HG02610 (cell line): ENCODE measurements at regions not wholly inside any gene's neighbourhood (a gene's known extent, or its start where the extent isn't known, plus 50 kb on each side); places are given as distances from the start of the nearest gene placed in this dataset.

ENCODE experiments used
- ATAC-seq: cut with Tn5 transposase; IDR thresholded peaks from one replicate; pipeline ENCODE4 v1.9.1; 2021; ENCODE audit warnings: mild to moderate bottlenecking, moderate library complexity; ENCODE audit not compliant: unreplicated experiment

GRCh38 chr6:118761645-118762044 is 110.3 kb upstream of the CEP85L start:
- ATAC-seq = no peak

GRCh38 chr6:118758946-118759345 is 107.6 kb upstream of the CEP85L start:
- no peak for ATAC-seq

- ATAC-seq = no peak
These were observed 104.7 kb upstream of the CEP85L start for GRCh38 chr6:118755941-118756646.

- no peak for ATAC-seq
These were observed 101.4 kb upstream of the CEP85L start for GRCh38 chr6:118752803-118753202.

DNA sequence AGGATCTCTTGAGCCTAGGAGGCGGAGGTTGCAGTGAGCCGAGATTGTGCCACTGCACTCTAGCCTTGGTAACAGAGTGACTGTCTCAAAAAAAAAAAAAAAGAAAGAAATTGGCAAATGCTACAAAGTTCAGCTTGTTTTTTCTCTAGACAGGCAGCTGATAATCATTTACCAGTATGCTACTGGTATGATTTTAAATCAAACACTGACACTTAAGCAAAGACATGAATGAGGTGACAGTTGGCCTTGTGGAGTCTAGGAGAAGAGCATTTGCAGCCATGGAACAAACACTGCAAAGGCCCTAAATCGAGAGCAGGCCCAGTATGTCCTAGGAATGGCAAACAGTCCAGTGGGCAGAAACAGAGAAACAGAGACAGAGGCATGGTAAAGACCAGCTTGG is 99.7 kb upstream of the CEP85L start:
- ATAC-seq = no peak

GRCh38 chr6:118750143-118750542 is 98.8 kb upstream of the CEP85L start:
- ATAC-seq = peak; percentile 74

DNA sequence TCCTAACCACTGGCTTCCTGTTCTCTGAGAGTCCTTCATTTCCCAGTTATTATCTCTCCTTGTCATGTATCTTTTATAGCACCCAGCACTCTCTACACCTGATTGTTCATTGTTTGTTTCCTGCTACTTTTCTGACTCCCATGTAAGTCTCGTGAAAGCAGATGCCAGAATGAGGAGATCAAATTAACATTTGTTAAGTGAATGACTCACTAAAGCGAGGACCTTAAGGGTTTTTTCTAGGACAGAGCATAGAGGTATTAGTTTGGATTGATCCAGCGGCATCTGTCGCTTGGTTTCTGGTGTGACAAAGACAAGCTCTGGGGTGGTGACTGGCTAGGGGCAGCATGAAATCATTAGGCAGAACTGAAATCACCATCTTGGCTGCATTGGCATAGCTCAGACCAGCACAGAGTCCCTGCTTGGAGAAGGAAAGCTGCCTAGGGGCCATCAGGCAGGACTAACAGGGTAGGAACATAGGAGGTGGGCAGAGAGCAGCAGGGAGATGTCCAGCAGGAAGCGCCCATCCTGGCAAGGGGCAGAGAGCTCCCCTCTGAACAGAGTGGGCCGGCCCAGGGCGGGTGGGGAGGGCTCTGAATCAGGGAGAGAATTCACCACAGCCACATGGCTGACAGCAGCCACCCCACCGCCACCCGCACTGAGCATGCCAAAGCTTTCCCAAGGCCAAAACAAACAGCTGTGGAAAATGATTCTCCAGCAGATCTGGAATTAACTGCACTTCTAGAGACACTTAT is 97.1 kb upstream of the CEP85L start:
- no peak for ATAC-seq

DNA sequence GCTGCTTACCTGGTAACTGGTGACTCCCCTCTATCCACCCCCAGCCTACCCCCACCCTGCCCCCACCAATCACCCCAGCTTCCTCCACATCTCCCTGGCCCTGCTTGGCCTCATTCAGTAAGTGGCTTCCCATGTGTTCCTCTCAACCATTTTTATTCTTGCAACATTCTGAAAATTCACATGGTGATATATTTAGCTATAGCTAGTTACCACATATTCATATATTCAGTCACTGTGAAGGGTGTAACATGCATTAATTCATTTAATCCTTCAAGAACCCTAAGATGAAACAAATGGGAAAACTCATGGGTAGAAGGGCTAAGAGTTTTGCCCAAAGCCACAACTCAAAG is 95.4 kb upstream of the CEP85L start:
- ATAC-seq = no peak

DNA sequence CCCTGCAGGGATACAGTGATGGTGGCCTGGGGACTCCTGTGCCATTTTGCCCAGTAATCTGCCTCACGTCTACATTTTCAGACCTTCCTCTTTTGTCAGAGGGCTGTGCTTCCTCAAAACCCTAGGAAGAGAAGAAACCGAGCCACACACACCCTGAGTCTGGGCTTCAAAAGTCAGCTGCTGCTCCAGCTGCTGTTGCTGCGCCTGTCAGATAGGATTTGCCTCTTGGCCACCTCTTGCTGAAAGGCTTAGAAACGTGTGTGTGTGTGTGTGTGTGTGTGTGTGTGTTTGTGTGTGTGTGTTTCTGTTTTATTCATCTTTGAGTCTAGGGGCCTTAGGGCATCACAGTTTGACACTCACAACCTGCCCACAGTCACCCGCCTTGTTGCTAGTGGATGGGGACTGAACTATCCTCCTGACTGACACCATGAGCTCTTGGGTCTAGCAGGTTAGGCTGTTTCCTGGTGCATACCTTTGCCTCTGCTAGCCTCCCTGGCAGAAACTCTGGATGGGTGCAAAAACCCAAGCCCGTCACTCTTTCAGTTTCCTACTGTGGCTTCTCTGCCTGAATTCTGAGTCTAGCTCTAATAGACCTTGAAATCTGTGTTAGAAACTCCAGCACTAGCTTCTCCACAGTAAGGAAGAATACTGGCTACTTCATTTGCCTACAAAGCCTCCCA is 94.9 kb upstream of the CEP85L start:
- no peak for ATAC-seq

DNA sequence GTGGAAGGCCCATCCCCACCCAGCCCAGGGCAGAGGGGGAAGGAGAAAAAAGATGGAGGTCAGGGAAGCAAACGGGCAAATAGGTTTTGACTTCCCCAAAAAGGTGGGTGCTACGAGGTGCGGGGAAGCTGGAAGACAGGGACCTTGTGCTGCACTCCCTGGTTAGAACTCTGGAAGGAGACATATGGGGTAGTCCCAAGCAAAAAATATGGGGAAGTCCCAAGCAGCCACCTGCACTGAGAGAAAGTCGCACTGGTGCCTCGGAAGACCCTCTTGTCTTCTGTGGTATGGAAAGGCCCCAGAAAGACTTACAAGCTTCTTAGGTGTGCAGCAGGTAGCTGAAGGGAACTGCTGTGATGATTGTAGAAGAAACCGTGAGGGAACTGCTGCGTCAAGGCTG is 93.8 kb upstream of the CEP85L start:
- ATAC-seq = no peak

GRCh38 chr6:118744261-118744941 is 93.0 kb upstream of the CEP85L start:
- no peak for ATAC-seq

DNA sequence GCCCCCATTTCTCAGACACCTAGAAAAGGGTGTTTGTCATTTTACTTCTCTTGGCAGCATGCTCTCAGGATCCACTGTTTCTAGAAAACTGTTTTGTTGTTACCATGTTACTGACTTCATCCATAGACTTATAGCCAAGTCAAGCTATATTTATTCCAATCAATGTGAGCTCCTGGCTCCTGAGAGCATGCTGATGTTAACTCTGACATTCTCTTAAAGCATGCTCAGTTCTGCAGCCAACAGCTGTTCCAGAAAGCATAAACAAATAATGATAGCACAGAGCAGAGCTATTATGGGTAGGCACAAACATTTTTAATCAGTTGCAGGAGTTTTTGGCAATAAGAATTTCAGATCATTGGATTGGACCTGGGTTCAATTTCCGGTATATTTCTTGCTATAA is 92.4 kb upstream of the CEP85L start:
- no peak for ATAC-seq

GRCh38 chr6:118740372-118740771 is 89.0 kb upstream of the CEP85L start:
- ATAC-seq = no peak

DNA sequence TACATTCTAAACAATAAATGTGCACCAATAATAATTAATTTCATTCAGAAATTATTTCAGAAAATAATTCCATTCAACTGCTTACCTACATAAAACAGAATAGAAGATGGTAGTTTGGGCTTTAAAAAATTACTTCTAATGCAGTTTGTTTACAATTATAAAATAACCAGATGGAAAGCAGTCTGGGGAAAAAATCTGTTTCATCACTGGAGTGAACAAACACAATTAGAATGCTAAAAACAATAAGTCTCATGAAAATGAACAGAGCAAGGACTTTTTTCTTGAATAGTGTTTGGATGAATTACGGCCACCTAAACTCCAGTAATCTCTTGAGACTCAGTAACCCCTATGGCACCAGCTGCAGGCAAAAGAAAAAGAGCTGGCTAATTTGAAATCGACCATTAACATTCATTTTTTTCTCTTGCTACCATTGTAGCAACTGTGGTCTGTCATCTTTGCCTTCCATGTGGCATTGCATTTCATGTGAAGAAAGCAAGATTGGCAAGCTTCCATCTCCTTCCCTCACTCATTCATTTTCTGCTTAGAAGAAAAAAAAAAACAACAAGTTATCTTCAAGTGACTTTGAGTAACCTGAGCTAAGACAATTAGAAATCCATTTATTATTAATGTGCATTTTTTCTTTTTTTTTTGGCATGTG is 88.4 kb upstream of the CEP85L start:
- ATAC-seq = no peak

- ATAC-seq = no peak
These were observed 85.0 kb upstream of the CEP85L start for GRCh38 chr6:118736440-118736839.

DNA sequence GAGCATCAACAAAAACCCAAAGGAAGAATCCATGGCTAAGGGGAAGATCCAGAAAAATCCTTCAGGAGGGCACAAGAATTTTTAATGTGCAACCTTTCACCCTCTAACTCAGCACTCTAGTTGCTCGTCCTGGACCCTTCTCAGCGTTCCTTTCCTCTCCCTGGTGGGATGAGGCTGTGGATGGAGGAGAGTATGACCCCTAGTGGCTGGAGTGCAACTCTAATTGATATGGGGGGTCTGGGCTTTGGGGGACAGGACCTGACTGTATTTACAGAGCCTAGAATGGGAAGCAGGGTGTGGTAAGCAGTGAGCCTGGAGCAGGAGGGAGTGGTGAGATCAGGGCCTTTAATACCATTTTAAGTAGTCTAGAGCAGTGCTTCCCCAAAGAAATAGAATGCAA is 83.9 kb upstream of the CEP85L start:
- ATAC-seq = no peak

DNA sequence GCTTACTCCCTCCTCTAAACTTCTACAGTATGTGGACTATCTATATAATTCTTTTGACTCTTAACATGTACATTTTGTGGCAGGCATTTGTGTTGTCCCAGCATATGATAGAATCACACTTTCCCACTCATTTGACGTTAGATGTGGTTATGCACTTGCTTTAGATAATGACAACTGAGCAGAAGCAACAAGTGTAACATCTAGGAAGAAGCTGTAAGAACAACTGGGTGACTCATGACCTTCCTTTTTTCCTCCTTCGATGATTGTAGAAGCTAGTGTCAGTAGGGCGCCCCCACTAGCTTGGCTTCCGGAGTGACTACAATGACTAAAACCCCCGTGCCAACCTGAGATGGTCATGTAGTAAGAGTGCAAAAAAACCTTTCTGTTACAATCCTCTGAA is 74.6 kb upstream of the CEP85L start:
- ATAC-seq = no peak

DNA sequence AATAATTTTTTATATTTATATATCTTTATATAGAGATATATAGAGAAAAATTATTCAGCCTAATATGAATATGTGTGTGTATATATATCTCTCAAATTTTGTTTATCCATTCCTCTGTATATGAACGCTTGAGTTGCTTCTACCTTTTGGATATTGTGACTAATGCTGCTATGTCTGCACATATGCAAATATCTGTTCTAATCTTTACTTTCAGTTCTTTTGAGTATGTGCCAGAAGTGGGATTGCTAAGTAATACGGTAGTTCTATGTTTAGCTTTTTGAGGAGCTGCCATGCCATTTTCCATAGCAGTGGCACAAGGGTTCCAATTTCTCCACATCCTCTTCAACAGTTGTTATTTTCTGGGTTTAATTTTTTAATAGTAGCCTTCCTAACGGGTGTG is 72.8 kb upstream of the CEP85L start:
- peak; percentile 93 for ATAC-seq

GRCh38 chr6:118722829-118723813 is 71.7 kb upstream of the CEP85L start:
- ATAC-seq = no peak

- ATAC-seq = no peak
These were observed 68.7 kb upstream of the CEP85L start for GRCh38 chr6:118720125-118720473.
